Right kidney (tissue), 1 donor: ENCODE measurements at regions not wholly inside any gene's neighbourhood (a gene's known extent, or its start where the extent isn't known, plus 50 kb on each side); places are given as distances from the start of the nearest gene placed in this dataset.

Experiments
- DNase-seq: peaks from one replicate; pipeline ENCODE4 v3.0.0-alpha.2; 2016

DNA sequence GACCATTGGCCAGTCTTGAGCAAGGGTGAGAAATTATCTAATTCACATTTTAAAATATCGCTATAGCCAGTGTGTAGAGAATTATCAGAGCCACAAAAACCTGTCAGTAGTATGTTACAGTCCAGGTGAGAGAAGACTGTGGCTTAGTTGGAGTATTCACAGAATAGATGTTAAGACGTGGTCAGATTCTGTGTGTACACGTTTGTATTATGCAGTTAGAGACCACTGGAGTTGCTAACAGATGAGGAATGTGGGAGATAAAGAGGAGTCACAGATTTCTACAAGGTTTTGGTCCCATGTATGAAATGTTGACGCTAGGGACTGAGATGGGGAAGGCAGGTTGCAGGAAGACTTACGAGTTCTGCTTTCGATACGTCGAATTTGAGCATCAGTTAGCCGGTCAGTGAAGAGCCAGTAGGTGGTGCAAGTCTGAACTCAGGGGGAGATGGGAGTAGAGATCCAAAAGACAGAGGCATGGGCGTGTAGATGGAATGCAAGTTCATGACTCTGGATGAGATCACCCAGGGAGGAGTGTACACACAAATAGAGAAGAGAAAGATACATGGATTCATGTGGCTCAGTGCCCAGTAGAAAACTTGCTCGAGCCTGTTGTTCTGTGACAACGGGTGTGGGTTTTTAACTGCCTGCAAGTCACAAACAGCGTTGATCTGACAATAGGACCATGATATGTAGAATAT, 114.8 kb upstream of the FLRT2 start:
- DNase-seq: no peak

DNA sequence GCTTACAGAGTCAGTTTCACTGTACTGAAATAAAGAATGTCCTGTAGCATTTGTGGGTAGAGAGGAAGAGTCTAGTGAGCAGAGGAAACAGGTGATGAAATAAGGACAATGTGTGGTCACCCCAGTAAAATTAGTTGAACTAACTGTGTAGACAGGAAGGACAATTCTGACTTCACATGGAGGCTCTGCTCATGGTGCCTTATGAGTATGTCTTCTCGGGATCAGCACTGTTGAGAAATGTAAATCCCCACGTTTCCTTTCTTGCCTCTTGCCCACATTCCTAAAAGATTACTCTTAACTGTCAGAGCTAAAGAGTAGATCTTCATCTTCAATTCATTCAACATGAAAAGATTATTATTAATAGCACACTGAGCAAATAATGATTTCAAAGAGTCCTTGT, 113.2 kb upstream of the FLRT2 start:
- no peak for DNase-seq

DNA sequence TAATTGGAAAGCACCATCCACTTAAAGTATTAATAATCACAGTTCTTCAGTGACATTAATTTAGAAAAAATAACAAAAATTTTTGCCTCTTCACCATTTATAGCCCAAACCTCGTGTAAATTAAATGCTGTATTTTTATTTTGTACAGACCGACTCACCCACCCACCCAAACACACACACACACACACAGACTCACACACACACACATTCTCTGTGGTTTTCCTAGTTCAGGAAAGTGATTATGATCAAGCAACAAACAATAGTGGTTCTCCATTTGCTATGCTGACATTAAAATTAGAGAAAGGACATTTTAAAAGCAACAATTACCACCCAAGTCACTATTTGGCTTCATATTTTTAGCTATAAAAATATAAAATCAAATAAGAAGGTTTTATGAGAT, 112.5 kb upstream of the FLRT2 start:
- DNase-seq: no peak

DNA sequence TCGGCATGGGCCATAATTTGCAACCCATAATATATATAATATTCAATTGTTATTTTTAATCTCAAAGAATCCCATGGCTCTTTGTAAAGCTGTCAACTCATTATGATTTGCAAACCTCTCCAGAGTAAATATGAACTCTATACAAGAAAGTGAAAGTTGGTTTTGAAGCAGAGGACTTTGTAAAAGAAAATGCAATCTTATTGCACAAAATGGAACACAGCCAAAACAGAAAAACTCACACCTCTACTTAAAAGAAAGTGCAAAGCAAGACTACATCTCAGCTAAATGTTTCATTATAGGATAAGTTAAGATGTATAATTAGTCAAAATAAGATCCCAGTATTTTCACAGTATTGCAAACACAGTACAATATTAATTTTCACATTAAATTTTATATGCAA, 111.2 kb upstream of the FLRT2 start:
- DNase-seq: no peak

DNA sequence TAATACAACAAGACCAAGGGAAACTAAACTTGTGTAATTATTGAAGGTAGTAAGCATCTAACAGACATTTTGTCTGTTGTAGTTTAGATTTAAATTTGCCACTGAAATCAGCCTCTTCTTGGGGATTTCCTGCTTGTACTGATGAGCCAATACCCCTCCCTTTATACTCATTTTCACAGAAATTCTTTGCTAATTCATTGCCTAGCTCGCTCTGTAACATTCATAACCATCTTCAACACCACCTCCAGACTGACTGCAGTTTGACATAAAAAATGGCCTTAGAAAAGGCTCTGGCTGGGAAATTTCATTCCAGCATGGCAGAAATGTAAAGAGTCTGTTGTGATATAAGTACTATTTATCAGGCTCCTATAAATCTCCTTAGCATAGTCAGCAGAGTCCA, 109.7 kb upstream of the FLRT2 start:
- DNase-seq: no peak

DNA sequence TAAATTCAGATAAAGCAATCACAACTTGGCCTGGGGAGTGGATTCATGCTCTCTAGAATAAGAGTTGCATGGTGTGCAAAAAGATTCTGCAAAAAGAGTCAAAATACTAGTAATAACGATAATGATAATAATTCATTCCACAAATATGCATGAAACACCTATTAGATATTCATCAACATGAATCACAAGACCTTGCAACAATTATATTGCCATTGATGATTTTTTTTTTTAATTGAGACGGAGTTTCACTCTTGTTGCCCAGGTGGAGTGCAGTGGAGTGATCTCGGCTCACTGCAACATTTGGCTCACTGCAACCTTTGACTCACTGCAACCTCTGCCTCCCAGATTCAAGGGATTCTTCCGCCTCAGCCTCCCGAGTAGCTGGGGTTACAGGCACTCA, 109.2 kb upstream of the FLRT2 start:
- no peak for DNase-seq

DNA sequence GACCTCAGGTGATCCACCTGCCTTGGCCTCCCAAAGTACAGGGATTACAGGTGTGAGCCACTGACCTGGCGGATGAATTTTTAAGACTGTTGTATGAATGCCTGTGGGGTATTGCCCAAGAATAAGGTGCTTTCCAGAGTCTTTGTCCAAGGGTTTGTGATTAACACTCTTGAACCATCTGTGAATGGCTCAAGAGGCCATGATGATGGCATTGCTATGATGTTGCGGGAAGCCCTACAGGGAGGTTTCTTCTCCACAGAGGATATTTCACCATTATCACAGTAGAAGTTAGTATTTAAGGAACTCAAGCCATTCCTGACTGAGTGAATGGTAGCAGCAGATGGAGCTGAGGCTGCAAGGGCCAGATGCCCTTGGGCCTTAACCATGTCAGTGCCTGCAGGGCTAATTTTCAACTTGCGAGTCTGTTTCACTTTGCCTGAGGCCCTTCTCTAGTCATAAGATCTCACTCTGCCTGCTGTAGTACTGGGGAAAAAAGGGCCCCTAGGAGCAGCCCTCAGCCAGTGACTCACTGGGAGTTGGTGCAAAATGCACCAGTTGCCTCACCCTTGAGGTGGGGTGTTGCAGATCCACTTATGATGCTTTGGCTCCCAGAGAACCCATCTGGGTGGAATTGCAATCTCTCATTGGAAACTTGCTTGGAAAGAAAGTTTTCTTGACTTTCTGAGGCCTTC, 108.6 kb upstream of the FLRT2 start:
- no peak for DNase-seq

DNA sequence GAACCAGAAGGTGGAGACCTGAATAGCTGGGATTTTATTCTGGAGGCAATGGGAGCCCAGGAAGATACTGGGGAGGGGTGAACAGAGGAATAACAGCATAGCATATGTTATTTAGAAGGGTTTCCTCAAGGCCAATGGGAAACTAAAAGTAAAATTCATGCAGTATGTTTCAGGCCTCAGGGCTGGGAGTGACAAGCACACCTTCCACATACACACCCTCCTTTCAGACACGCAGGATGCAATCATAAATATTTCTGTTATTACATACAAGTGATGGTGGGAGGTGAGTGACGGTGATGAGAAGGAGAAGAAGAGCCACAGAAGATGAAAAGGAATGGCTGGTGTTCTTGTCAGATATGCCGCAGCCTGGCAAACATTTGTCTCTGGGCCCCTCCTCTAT, 106.1 kb upstream of the FLRT2 start:
- DNase-seq: no peak

DNA sequence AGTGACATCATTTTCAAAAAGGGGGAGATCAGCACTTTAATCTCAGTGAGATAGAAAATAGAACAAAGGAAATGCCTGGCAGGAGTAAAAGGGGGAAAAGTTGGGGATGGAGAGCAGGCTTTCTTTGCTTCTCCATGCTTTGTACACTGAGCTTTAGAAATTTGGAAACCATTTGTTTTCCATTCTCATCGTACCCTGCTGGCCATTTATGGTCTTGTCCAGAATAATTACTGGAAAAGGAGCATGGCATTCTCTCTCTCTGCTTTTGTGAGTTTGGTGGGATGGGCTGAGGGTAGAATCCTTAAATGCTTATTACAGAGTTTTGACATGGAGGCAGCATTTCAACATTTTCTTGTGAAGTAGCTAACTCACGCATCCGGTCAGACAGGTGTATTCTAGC, 104.4 kb upstream of the FLRT2 start:
- DNase-seq: no peak

DNA sequence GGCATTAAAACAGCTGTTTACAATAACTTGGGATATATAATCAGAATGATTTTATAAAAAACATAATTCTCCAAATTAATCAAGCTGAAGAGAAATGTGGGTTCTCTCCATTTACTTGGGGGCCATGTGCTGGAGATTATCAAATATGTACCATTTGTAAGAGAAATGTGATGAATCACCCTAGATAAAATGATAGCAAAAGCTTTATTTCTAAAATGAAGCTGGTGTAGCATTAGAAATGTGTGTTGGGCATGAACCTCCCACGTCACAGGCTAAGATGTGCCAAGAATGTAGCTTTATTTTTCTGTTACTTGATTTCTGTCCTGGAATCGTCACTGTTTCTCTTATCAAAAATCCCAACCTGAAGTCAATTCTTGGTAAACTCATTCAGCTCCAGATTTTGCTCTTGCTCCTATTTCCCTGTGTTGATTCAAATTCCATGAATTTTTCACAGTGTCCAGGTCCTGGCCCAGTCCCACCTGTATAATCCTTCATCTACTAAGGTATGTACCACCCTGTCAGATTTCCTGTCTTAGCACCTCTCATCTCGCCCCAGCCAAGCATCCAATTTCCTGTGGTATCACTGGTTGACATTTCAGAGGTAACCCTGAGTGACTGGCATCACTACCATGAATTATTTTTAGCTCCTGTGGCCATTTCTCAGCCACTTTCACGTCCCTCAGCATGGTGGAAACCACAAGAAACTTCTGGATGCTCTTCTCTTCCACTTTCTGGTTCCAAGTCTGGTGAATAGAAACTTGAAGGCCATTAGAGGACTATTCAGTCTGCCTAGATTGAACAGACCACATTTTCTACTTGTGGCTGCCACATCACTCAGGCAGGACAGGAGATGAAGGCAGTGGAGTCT, 103.6 kb upstream of the FLRT2 start:
- DNase-seq: no peak

DNA sequence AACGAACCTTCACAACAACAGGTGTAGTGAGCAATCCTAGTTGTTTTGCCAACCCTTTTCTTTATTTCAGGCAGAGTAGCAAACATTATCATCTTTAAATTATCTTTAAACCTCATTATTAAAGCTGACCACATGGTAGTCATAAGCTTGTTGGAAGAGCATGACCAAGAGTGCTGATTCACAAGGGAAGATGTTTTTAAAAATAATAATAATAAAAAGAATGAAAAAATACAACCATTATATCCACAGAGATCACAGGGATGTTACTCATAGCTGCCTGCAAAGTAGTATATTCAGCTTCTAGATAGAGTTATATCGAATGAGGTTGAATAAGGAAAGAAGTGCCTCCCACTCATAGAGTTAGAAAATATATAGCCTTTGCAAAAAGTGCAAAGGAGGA, 101.0 kb upstream of the FLRT2 start:
- no peak for DNase-seq

DNA sequence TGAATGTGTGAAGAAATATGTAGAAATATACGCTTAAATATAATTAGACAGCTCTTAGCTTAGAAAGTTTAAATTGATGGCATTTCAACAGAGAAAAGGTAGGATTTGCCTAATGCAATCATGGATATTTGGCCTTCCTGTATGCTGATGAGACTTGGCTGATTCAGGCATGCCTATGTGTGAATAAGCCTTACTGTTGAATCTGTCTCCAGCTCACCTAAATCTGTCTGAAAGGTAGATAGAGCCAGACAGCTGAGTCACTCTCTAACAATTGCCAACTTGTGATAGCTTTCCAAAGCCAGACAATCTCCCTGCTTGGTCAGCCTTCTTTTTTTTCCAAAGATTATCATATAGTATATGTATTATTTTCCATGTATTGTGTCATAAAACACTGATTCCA, 92.8 kb upstream of the FLRT2 start:
- no peak for DNase-seq

DNA sequence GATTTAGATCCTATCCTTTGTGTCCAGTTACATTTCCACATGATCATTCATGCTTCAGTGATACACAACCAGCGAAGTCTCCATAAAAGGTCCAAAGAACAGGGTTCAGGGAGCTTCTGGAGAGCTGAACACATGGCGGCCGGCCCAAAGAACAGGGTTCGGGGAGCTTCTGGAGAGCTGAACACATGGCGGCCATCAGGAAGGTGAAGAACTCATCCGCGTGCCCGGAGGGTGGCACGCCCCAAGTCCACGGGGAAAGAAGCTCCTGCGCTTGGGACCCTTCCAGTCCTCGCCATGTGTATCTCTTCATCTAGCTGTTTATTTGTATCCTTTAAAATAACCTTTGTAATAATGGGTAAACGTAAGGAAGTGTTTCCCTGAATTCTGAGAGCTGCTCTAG, 91.9 kb upstream of the FLRT2 start:
- no peak for DNase-seq

DNA sequence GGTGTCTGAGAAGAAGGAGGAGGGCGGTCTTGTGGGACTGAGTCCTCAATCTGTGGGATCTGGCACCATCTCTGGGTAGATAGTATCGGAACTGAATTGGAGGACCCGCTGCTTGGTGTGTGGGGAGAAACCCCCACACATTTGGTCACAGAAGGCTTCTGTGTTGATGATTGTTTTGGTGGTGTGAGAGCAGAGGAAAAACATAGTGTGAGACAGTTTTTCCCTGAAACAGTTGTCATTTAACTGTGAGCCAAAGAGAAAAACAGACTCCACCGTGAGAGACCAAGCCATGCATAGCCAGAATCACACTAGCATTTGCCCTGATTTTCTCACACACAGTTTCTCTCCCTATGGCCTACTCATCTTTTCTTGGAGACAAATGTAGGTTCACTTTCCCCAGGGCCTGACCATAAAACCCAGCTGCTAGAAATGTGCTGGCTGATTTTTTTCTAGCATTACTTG, 91.4 kb upstream of the FLRT2 start:
- DNase-seq: no peak

DNA sequence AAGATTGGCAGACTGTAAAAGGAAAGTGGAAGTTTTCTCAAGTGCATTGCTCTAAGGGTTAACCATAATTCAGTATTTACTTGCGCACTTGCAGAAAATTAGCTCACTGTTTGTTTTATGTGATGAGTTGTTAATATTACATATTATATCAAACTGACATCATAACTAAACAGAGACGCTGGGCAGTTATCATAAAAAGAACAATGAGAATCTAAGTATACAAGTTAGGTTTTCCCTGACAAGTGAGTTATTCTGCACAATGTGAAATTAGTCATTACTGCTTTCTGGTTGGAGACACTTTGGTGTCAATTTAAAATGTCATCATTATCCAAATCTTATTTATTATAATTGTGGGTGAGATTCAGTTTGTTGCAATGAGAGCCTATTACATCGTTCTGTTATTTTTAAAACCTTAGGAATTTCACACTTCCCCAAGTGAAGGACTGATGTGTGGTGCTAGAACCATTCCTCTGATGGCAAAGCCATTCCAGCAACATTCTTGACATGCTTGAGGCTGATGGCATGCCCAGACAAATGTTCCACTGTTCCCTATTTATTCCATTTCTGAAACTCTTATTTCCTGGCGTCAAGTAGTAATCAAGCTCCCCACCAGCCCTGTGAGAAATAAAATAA, 90.1 kb upstream of the FLRT2 start:
- DNase-seq: no peak

DNA sequence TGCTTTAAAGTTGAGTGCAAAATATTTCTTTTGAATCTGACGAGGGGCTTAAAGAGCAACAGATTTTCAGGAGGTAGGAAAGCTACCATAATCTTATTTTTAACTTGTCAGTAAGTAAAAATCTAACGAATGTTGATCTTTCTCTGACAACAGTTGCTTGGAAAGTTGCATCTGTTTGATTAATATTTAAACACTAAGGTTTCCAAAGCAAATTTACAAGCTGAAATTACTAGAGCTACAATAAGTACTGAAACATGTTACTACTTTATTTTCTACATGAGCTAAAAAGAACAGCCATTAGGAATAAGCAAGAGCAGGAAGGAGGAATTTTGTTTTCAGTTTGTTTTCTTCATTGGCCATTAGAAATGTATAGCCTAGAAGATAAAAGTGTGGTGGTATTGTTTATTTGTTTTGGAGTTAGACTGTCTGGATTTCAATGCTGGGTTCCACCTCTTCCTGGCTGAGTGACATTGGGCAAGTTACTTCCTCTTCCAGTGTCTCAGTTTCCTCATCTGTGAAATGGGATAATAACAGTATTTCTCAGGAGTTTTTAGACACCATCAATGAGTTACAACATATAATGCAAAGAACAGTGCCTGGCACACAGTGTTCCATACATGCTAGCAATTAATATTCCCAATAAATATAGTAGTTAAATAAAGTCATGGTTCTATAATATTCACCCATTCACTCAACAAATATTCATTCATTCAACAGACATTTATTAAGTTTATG, 87.9 kb upstream of the FLRT2 start:
- no peak for DNase-seq

DNA sequence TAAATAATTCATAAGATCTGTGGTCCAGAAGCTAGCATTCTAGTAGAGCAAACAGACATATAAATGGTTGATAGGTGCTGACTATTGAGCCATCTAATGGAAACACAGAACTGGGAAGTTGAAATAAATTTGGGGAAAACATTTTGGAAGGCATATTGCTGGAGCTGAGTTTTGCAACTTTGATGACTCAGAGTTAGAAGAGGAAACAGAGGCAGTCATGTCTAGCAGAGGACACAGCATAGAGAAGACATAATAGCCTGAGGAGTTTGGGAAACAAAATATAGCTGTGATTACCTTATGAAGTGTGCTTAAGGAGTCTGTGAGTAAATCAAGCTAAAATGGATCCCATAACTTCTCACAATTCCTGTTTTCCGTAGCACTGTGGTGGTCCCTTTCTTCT, 86.9 kb upstream of the FLRT2 start:
- DNase-seq: no peak

DNA sequence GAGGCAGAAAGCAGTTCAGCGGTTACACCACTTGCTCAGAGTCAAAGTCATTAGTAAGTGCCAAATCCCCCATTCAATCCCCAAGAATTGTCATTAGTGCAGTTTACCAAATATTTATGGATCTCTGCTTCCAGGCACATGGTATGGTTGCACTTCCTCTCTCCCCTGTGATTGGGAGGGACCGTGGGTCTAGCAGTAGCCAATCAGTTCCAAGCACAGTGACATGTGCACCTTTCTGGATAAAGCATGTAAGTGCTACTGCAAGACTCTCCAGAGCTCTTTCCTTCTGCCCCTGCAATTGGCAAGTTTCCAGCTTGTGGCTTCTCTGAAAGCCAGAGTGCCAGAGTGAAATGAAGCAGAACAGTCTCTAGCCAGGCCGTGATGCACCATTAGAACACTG, 85.3 kb upstream of the FLRT2 start:
- DNase-seq: no peak

DNA sequence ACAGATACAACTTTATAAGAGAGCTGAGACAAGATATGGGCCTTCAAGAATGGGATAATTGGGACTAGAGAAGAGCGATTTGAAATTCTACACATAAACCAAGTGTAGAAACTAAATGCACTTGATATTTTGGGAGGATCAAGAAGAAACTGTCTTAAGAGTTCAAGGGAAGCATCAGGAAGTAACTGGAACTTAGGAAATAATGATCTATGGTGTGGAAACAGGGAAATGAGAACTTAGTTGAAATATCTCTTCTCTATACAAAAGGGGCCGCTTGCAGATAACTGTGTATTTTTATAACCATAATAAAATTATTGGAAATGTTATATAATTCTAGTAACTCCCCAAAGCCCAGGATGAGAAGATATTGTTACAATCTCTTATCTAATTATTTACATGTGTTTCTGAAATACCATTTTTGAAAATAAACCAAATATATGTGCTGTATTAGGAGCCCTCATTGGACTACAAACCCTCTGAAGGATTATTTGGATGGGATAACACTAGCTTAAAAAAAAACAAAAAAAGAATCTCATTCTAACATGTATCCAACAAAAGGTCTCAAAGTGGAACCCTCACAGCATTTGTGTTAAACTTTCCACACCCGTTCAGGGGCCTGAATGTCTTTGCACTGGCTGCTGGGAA, 84.7 kb upstream of the FLRT2 start:
- no peak for DNase-seq

DNA sequence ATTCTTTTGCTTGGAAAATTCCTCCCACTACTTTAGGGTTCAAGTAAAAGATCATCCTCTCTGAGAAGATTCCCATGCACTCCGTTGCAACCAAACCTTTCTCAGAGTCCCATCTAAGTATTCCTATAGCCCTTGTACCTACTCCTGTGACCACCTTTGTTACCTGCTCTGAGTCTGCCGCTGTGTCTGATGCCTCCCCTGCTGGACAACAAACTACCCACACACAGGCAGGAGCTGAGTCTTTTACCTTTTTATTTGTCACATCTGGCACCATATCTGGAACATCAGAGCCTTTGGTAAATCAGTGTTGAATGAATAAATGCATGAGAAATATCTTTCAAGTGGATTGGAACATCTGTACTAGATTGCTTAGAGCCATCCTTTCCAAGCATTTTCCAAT, 82.1 kb upstream of the FLRT2 start:
- no peak for DNase-seq

DNA sequence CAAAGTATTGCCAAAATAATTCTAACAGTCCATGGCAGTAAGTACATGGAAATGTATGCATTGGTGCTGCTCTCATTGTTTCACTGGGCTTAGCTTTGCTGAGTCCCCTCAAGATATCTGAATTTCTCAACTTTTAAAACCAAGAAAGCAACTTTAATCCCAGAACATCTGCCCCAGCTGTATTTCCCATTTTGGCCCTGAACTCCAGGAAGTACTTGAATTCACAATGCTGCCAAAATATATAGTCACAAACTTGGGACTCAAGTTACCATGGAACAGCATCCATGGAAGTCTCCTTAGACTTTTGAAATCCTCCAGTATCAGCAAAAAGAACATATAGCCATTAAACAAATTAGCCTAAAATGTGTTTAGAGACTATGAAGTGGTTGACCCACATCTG, 78.5 kb upstream of the FLRT2 start:
- DNase-seq: no peak
